H1 (cell line): ENCODE measurements at regions not wholly inside any gene's neighbourhood (a gene's known extent, or its start where the extent isn't known, plus 50 kb on each side); places are given as distances from the start of the nearest gene placed in this dataset.

Experiments
- BACH1 ChIP-seq: IDR thresholded peaks from 2 replicates; pipeline ENCODE4 v1.6.1; 2012; ENCODE audit warnings: low read length, improper control_type of control experiment
- CTBP2 ChIP-seq: IDR thresholded peaks from 2 replicates; pipeline ENCODE4 v1.7.0; 2011; ENCODE audit warnings: borderline replicate concordance, mild to moderate bottlenecking, moderate library complexity, mixed read lengths, low read length; ENCODE audit not compliant: insufficient read depth, insufficient read length
- POLR2AphosphoS5 ChIP-seq: IDR thresholded peaks from 2 replicates; pipeline ENCODE4 v1.6.1; 2011; ENCODE audit warnings: low read depth, low read length
- RNF2 ChIP-seq: fragments of 200-900, 300-1000 bp; sonication (generic); IDR thresholded peaks from 2 replicates; pipeline ENCODE4 v1.7.1; 2016; ENCODE audit warnings: borderline replicate concordance, low read depth, mild to moderate bottlenecking, antibody characterized with exemption, low read length; ENCODE audit not compliant: poor library complexity, severe bottlenecking; ENCODE audit errors: missing control alignments
- SRF ChIP-seq: IDR thresholded peaks from 2 replicates; pipeline ENCODE4 v1.6.1; 2011; ENCODE audit warnings: mild to moderate bottlenecking, low read depth, low read length, moderate library complexity
- TF ChIP-seq, protein P1 (sequence below), 3 experiments: IDR thresholded peaks; 1 replicate in 2 of 3; 2 replicates in 1 of 3; pipeline versions ENCODE4 v1.5.1 to v1.6.1; 2011; ENCODE audit warnings: low read length in 3 of 3, mild to moderate bottlenecking in 3 of 3, inconsistent platforms in 2 of 3, low read depth in 1 of 3, moderate library complexity in 1 of 3; ENCODE audit not compliant: insufficient read depth in 1 of 3; ENCODE audit errors: control extremely low read depth in 1 of 3
- TF ChIP-seq, protein P2 (sequence below): IDR thresholded peaks from 2 replicates; pipeline ENCODE4 v1.6.1; 2012; ENCODE audit warnings: low read length, inconsistent platforms
- TF ChIP-seq, protein P3 (sequence below): IDR thresholded peaks from 2 replicates; pipeline ENCODE4 v1.6.1; 2011; ENCODE audit warnings: low read depth, mild to moderate bottlenecking, low read length; ENCODE audit not compliant: insufficient read depth

DNA sequence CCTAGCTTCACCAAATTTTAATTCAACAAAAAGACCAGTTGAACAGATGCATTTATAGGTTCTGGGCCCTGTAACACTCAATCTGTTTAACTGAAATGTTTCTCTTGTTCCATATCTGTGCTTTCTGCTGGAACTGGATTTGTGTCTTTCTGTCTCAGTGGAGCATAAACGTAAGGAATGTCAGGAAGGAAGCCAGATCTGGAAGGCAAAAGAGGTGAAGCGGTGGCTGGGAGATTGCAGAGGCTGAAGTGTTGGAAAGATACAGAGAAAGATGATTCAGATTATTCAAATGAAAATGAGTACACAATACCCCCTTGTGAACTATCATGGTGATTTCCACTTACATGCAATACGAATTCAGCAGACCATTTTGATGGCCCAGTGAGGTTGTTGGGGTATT, 406.8 kb downstream of the BRINP1 start (continued):
- TF ChIP-seq, protein P1, sequence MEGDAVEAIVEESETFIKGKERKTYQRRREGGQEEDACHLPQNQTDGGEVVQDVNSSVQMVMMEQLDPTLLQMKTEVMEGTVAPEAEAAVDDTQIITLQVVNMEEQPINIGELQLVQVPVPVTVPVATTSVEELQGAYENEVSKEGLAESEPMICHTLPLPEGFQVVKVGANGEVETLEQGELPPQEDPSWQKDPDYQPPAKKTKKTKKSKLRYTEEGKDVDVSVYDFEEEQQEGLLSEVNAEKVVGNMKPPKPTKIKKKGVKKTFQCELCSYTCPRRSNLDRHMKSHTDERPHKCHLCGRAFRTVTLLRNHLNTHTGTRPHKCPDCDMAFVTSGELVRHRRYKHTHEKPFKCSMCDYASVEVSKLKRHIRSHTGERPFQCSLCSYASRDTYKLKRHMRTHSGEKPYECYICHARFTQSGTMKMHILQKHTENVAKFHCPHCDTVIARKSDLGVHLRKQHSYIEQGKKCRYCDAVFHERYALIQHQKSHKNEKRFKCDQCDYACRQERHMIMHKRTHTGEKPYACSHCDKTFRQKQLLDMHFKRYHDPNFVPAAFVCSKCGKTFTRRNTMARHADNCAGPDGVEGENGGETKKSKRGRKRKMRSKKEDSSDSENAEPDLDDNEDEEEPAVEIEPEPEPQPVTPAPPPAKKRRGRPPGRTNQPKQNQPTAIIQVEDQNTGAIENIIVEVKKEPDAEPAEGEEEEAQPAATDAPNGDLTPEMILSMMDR (IDR thresholded peaks at IDR 0.05; ENCODE audit: control extremely low read depth in 1 of 3, insufficient read depth in 1 of 3, low read depth in 1 of 3, low read length in 3 of 3) = no peak
- TF ChIP-seq, protein P2, sequence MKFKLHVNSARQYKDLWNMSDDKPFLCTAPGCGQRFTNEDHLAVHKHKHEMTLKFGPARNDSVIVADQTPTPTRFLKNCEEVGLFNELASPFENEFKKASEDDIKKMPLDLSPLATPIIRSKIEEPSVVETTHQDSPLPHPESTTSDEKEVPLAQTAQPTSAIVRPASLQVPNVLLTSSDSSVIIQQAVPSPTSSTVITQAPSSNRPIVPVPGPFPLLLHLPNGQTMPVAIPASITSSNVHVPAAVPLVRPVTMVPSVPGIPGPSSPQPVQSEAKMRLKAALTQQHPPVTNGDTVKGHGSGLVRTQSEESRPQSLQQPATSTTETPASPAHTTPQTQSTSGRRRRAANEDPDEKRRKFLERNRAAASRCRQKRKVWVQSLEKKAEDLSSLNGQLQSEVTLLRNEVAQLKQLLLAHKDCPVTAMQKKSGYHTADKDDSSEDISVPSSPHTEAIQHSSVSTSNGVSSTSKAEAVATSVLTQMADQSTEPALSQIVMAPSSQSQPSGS = no peak
- TF ChIP-seq POLR2AphosphoS5 (no peak), RNF2 (no peak), CTBP2 (no peak), BACH1 (no peak), SRF (no peak)
- TF ChIP-seq, protein P3, sequence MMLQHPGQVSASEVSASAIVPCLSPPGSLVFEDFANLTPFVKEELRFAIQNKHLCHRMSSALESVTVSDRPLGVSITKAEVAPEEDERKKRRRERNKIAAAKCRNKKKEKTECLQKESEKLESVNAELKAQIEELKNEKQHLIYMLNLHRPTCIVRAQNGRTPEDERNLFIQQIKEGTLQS = no peak
